LNCaP clone FGC (cell line): ENCODE measurements at regions not wholly inside any gene's neighbourhood (a gene's known extent, or its start where the extent isn't known, plus 50 kb on each side); places are given as distances from the start of the nearest gene placed in this dataset.

ENCODE experiments used
- DNase-seq: peaks from one replicate; pipeline ENCODE4 v3.0.0-alpha.2; 2011; ENCODE audit warnings: low read depth
- H3K4me3 ChIP-seq: 2 replicates; pipeline ENCODE4 v1.5.1; 2011; ENCODE audit warnings: mild to moderate bottlenecking, low read depth, low read length, control low read depth
- CTCF ChIP-seq: IDR thresholded peaks from 2 replicates; pipeline ENCODE4 v1.5.1; 2012; ENCODE audit warnings: mild to moderate bottlenecking; ENCODE audit not compliant: control insufficient read depth, insufficient read depth; ENCODE audit errors: extremely low read depth

GRCh38 chr3:72278349-72279067 lies 493.6 kb upstream of the PROK2 start:
- no peak for TF ChIP-seq CTCF
- no peak overlapping the region for H3K4me3 ChIP-seq
- DNase-seq = no peak

GRCh38 chr3:72277710-72278109 lies 492.8 kb upstream of the PROK2 start:
- DNase-seq = no peak
- H3K4me3 ChIP-seq = no peak overlapping the region
- TF ChIP-seq CTCF = no peak

DNA sequence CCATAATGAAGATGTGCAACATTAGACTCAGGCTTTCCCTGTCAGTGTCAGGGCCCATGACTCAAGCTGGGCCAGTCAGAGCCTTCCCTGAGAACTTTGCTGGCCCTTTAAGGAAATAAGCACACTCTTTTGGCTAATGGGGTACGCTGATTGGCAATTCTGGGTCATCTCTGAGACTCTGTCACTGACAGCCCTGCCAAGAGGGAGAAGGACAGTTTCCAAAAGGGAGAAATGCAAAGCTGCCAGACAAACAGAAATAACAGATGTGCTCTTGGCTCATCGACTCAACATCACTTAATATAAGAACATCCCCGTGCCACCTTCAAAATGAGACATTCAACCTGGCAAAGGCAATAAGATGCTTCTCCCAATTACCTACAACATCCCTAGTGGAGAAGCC lies 491.9 kb upstream of the PROK2 start:
- TF ChIP-seq CTCF = no peak
- H3K4me3 ChIP-seq = no peak overlapping the region
- no peak for DNase-seq

DNA sequence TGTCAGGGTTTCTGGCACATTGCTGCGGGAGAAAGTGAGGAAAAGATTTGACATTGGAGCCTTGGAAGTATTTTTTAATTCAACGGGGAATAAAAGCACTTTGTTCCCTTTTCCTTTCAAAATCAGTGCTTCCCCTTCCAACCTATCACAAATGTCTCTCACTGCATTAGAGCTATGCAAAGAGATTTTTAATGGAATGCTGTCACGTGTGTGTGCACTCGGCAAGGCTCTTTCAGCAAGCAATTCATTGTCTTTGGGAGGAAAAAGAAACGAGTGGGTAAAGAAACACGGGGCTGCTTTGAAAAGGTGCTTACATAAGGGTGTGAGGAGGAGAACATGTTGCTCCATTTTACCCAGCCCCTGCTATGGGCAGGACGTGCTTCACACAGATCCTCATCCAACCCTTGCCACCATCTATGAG lies 490.4 kb upstream of the PROK2 start:
- no peak overlapping the region for H3K4me3 ChIP-seq
- TF ChIP-seq CTCF = no peak
- no peak for DNase-seq

GRCh38 chr3:72274493-72275330 lies 489.8 kb upstream of the PROK2 start:
- no peak for TF ChIP-seq CTCF
- peak; percentile 69 for DNase-seq
- peak overlapping the region; percentile 5; the same call in 1 of the 2 replicates for H3K4me3 ChIP-seq

- H3K4me3 ChIP-seq = no peak overlapping the region
- DNase-seq = no peak
- no peak for TF ChIP-seq CTCF
Observed at GRCh38 chr3:72273615-72274014, 488.7 kb upstream of the PROK2 start.
